ENCODE measurements at regions not wholly inside any gene's neighbourhood (a gene's known extent, or its start where the extent isn't known, plus 50 kb on each side); places are given as distances from the start of the nearest gene placed in this dataset.

DNA sequence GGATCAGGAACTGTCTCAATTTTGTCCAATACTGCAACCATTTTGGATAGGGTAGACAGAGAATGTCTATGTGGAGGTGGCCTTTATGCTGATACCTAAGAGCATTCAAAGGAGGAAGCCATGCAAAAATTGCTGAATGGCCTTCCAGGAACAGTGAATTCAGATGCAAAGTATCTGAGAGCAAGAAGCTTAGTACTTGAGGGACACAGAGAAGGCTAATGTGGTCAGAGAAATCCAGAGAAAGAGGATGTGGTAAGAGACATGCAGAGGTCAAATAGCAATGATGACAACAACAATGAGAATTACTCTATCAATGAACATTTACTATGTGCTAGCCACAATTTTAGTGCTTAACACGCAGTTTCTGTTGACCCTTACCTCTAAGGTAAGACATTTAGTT, 785.6 kb upstream of the KLHL1 start:
- no peak overlapping the region for H3K9ac ChIP-seq (ENCODE audit: control insufficient read depth, extremely low read depth, insufficient read depth, low read length)
- dilution Hi-C loops (cut with MboI; ENCODE audit: extremely low pct_ligation_motif_present, low sequenced_read_pairs) = no loop called here
- no peaks in the 10 kb centered on the region for H3K4me1 ChIP-seq (ENCODE audit: control insufficient read depth, extremely low read depth, insufficient read depth, low read length)
- DNase-seq (ENCODE audit: low read depth, low spot score) = no peak
- H3K36me3 ChIP-seq (ENCODE audit: control insufficient read depth in 2 of 2, extremely low read depth in 1 of 2, insufficient read depth in 2 of 2, low read length in 2 of 2) = no peaks in the 10 kb centered on the region
- H3K9me3 ChIP-seq (ENCODE audit: control insufficient read depth, low read depth, low read length) = no peaks in the 10 kb centered on the region
- no peak for FAIRE-seq
- H2AFZ ChIP-seq (ENCODE audit: control insufficient read depth, low read length) = no peak overlapping the region
- H3K27me3 ChIP-seq (ENCODE audit: control insufficient read depth, extremely low read depth, insufficient read depth, low read length) = no peaks in the 10 kb centered on the region
- H3K4me2 ChIP-seq (ENCODE audit: control insufficient read depth, extremely low read depth, insufficient read depth, low read depth, low read length) = no peak overlapping the region
- H4K20me1 ChIP-seq (ENCODE audit: control insufficient read depth, extremely low read depth, insufficient read depth, low read length) = no peaks in the 10 kb centered on the region
- no peaks in the 10 kb centered on the region for H3K9me1 ChIP-seq (ENCODE audit: control insufficient read depth, extremely low read depth, insufficient read depth, low read length)
- no peaks in the 10 kb centered on the region for H3K79me2 ChIP-seq (ENCODE audit: control insufficient read depth, insufficient read depth, low read length)
- no peak overlapping the region for H3K4me3 ChIP-seq (ENCODE audit: control insufficient read depth in 2 of 3, extremely low read depth in 1 of 3, insufficient read depth in 2 of 3, low read depth in 1 of 3, low read length in 3 of 3)
- TF ChIP-seq, protein P1, sequence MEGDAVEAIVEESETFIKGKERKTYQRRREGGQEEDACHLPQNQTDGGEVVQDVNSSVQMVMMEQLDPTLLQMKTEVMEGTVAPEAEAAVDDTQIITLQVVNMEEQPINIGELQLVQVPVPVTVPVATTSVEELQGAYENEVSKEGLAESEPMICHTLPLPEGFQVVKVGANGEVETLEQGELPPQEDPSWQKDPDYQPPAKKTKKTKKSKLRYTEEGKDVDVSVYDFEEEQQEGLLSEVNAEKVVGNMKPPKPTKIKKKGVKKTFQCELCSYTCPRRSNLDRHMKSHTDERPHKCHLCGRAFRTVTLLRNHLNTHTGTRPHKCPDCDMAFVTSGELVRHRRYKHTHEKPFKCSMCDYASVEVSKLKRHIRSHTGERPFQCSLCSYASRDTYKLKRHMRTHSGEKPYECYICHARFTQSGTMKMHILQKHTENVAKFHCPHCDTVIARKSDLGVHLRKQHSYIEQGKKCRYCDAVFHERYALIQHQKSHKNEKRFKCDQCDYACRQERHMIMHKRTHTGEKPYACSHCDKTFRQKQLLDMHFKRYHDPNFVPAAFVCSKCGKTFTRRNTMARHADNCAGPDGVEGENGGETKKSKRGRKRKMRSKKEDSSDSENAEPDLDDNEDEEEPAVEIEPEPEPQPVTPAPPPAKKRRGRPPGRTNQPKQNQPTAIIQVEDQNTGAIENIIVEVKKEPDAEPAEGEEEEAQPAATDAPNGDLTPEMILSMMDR (optimal IDR thresholded peaks at IDR 0.05 in 1 of 3, IDR thresholded peaks at IDR 0.05 in 1 of 3, conservative IDR thresholded peaks at IDR 0.05 in 1 of 3; ENCODE audit: extremely low read depth in 1 of 3, insufficient read depth in 2 of 3, low read length in 3 of 3) = no peak
- no peak for TF ChIP-seq EZH2 (IDR thresholded peaks at IDR 0.05; ENCODE audit: low read length)
- no peak overlapping the region for H3K27ac ChIP-seq (ENCODE audit: control insufficient read depth, insufficient read depth, low read length)

DNA sequence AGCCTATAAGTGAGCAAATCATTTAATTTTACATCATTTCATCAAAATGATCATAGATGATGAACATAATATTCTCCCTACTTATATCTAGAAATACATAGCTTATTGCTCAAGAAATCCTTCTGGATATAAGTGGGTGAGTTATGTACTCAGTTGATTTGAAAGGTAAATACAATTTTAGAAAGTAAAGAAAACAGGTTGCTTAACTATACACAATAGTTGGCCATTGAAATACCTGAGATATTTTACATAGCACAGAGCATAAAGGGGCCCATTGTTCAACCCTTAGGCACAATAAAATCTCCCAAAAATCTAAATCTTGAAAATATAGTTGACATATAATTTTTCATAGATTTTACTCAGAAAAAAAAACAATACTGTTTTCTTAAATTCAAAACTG, 782.0 kb upstream of the KLHL1 start:
- Histone ChIP-seq H3K36me3 (ENCODE audit: control insufficient read depth in 2 of 2, extremely low read depth in 1 of 2, insufficient read depth in 2 of 2, low read length in 2 of 2) (no peaks in the 10 kb centered on the region), H3K9ac (ENCODE audit: control insufficient read depth, extremely low read depth, insufficient read depth, low read length) (no peak overlapping the region), H3K9me3 (ENCODE audit: control insufficient read depth, low read depth, low read length) (no peaks in the 10 kb centered on the region), H3K4me3 (ENCODE audit: control insufficient read depth in 2 of 3, extremely low read depth in 1 of 3, insufficient read depth in 2 of 3, low read depth in 1 of 3, low read length in 3 of 3) (no peak overlapping the region), H3K9me1 (ENCODE audit: control insufficient read depth, extremely low read depth, insufficient read depth, low read length) (no peaks in the 10 kb centered on the region), H3K4me1 (ENCODE audit: control insufficient read depth, extremely low read depth, insufficient read depth, low read length) (no peaks in the 10 kb centered on the region), H4K20me1 (ENCODE audit: control insufficient read depth, extremely low read depth, insufficient read depth, low read length) (no peaks in the 10 kb centered on the region), H3K4me2 (ENCODE audit: control insufficient read depth, extremely low read depth, insufficient read depth, low read depth, low read length) (no peak overlapping the region), H3K27me3 (ENCODE audit: control insufficient read depth, extremely low read depth, insufficient read depth, low read length) (no peaks in the 10 kb centered on the region), H2AFZ (ENCODE audit: control insufficient read depth, low read length) (no peak overlapping the region), H3K27ac (ENCODE audit: control insufficient read depth, insufficient read depth, low read length) (no peak overlapping the region), H3K79me2 (ENCODE audit: control insufficient read depth, insufficient read depth, low read length) (no peaks in the 10 kb centered on the region)
- no peak for DNase-seq (ENCODE audit: low read depth, low spot score)
- TF ChIP-seq EZH2 (IDR thresholded peaks at IDR 0.05; ENCODE audit: low read length) = no peak
- TF ChIP-seq, protein P1 (optimal IDR thresholded peaks at IDR 0.05 in 1 of 3, IDR thresholded peaks at IDR 0.05 in 1 of 3, conservative IDR thresholded peaks at IDR 0.05 in 1 of 3; ENCODE audit: extremely low read depth in 1 of 3, insufficient read depth in 2 of 3, low read length in 3 of 3) = no peak
- dilution Hi-C loops (cut with MboI; ENCODE audit: extremely low pct_ligation_motif_present, low sequenced_read_pairs) = no loop called here
- FAIRE-seq = no peak
